ENCODE measurements at regions not wholly inside any gene's neighbourhood (a gene's known extent, or its start where the extent isn't known, plus 50 kb on each side); places are given as distances from the start of the nearest gene placed in this dataset.

GRCh38 chr2:18659915-18660314 lies 70.5 kb upstream of the NT5C1B start:
- 34 to 56% (median 53%) methylated on average over 1 of the region's 1 CpG for WGBS, 3 donors
- intact Hi-C loops (cut with DNase I): no loop called here
- H3K4me1 ChIP-seq (ENCODE audit: insufficient read depth): no peaks in the 10 kb centered on the region
- no peak for DNase-seq
- no peaks in the 10 kb centered on the region for H3K27me3 ChIP-seq
- H3K4me3 ChIP-seq: no peak overlapping the region
- no peaks in the 10 kb centered on the region for H3K36me3 ChIP-seq
- H3K27ac ChIP-seq: no peak overlapping the region
- H3K9me3 ChIP-seq: no peaks in the 10 kb centered on the region
- TF ChIP-seq CTCF (IDR thresholded peaks at IDR 0.05) (no peak), POLR2A (IDR thresholded peaks at IDR 0.05) (no peak)

- no peak for DNase-seq
- Histone ChIP-seq H3K9me3 (no peaks in the 10 kb centered on the region), H3K27me3 (no peaks in the 10 kb centered on the region), H3K4me1 (ENCODE audit: insufficient read depth) (no peaks in the 10 kb centered on the region), H3K4me3 (no peak overlapping the region), H3K36me3 (no peaks in the 10 kb centered on the region), H3K27ac (no peak overlapping the region)
- intact Hi-C loops (cut with DNase I): no loop called here
- no peak for TF ChIP-seq CTCF (IDR thresholded peaks at IDR 0.05)
- TF ChIP-seq POLR2A (IDR thresholded peaks at IDR 0.05): no peak
- no peak for TF ChIP-seq EP300 (IDR thresholded peaks at IDR 0.05)
- WGBS, 3 donors: 69 to 73% (median 70%) methylated on average over 2 of the region's 2 CpGs
Measured at GRCh38 chr2:18656048-18656447, 66.7 kb upstream of the NT5C1B start.

GRCh38 chr2:18651842-18652774 lies 62.7 kb upstream of the NT5C1B start:
- Histone ChIP-seq H3K9me3 (no peaks in the 10 kb centered on the region), H3K27me3 (no peaks in the 10 kb centered on the region), H3K4me3 (no peak overlapping the region), H3K27ac (no peak overlapping the region), H3K36me3 (no peaks in the 10 kb centered on the region), H3K4me1 (ENCODE audit: insufficient read depth) (no peaks in the 10 kb centered on the region)
- no peak for DNase-seq
- intact Hi-C loops (cut with DNase I): no loop called here
- WGBS, 3 donors: 33 to 47% (median 43%) methylated on average over 3 of the region's 3 CpGs
- TF ChIP-seq POLR2A (IDR thresholded peaks at IDR 0.05) (no peak), EP300 (IDR thresholded peaks at IDR 0.05) (no peak), CTCF (IDR thresholded peaks at IDR 0.05) (no peak)

- WGBS, 3 donors: 51 to 64% (median 59%) methylated on average over 2 of the region's 2 CpGs
- no peak for DNase-seq
- H3K27ac ChIP-seq: no peak overlapping the region
- H3K4me3 ChIP-seq: no peak overlapping the region
- no peaks in the 10 kb centered on the region for H3K36me3 ChIP-seq
- H3K27me3 ChIP-seq: no peaks in the 10 kb centered on the region
- TF ChIP-seq EP300 (IDR thresholded peaks at IDR 0.05): no peak
- TF ChIP-seq POLR2A (IDR thresholded peaks at IDR 0.05): no peak
- TF ChIP-seq CTCF (IDR thresholded peaks at IDR 0.05): no peak
- intact Hi-C loops (cut with DNase I): no loop called here
- H3K4me1 ChIP-seq (ENCODE audit: insufficient read depth): no peaks in the 10 kb centered on the region
- H3K9me3 ChIP-seq: no peaks in the 10 kb centered on the region
Measured at GRCh38 chr2:18650221-18650620, 60.9 kb upstream of the NT5C1B start.

All from ovary (tissue), 7 donors.